ENCODE measurements at regions not wholly inside any gene's neighbourhood (a gene's known extent, or its start where the extent isn't known, plus 50 kb on each side); places are given as distances from the start of the nearest gene placed in this dataset.

- no peak for TF ChIP-seq CTCF (IDR thresholded peaks at IDR 0.05)
- TF ChIP-seq POLR2AphosphoS5 (IDR thresholded peaks at IDR 0.05): no peak
- TF ChIP-seq POLR2A (IDR thresholded peaks at IDR 0.05): no peak
- TF ChIP-seq EP300 (IDR thresholded peaks at IDR 0.05): no peak
These were observed 848.8 kb upstream of the AADAT start for GRCh38 chr4:170938588-170938987.
